ENCODE measurements at regions not wholly inside any gene's neighbourhood (a gene's known extent, or its start where the extent isn't known, plus 50 kb on each side); places are given as distances from the start of the nearest gene placed in this dataset.

GRCh38 chr12:126644236-126645020, 1579.2 kb downstream of the AACS start:
- DNase-seq (ENCODE audit: low spot score), result no peak
- in situ Hi-C loops (cut with MboI; ENCODE audit: low pct_unique_long_range_greater_than_20kb, low sequenced_read_pairs, unreplicated experiment), result no loop called here
- TF ChIP-seq CTCF (IDR thresholded peaks at IDR 0.05; ENCODE audit: extremely low read depth, insufficient read depth, missing control alignments), result no peak

- no peak for DNase-seq (ENCODE audit: low spot score)
- no peak for TF ChIP-seq CTCF (IDR thresholded peaks at IDR 0.05; ENCODE audit: extremely low read depth, insufficient read depth, missing control alignments)
- in situ Hi-C loops (cut with MboI; ENCODE audit: low pct_unique_long_range_greater_than_20kb, low sequenced_read_pairs, unreplicated experiment), result no loop called here
These were observed 1582.8 kb downstream of the AACS start for GRCh38 chr12:126648074-126648473.

- no peak for DNase-seq (ENCODE audit: low spot score)
- in situ Hi-C loops (cut with MboI; ENCODE audit: low pct_unique_long_range_greater_than_20kb, low sequenced_read_pairs, unreplicated experiment), result no loop called here
- no peak for TF ChIP-seq CTCF (IDR thresholded peaks at IDR 0.05; ENCODE audit: extremely low read depth, insufficient read depth, missing control alignments)
These were observed 1585.9 kb downstream of the AACS start for GRCh38 chr12:126651133-126651532.

GRCh38 chr12:126663304-126664094, 1598.3 kb downstream of the AACS start:
- no peak for DNase-seq (ENCODE audit: low spot score)
- peak; percentile 27 for TF ChIP-seq CTCF (IDR thresholded peaks at IDR 0.05; ENCODE audit: extremely low read depth, insufficient read depth, missing control alignments)
- in situ Hi-C loops (cut with MboI; ENCODE audit: low pct_unique_long_range_greater_than_20kb, low sequenced_read_pairs, unreplicated experiment), result no loop called here

GRCh38 chr12:126667339-126667738, 1599.6 kb upstream of the TMEM132C start:
- in situ Hi-C loops (cut with MboI; ENCODE audit: low pct_unique_long_range_greater_than_20kb, low sequenced_read_pairs, unreplicated experiment), result no loop called here
- TF ChIP-seq CTCF (IDR thresholded peaks at IDR 0.05; ENCODE audit: extremely low read depth, insufficient read depth, missing control alignments), result no peak
- DNase-seq (ENCODE audit: low spot score), result no peak

- no peak for DNase-seq (ENCODE audit: low spot score)
- no peak for TF ChIP-seq CTCF (IDR thresholded peaks at IDR 0.05; ENCODE audit: extremely low read depth, insufficient read depth, missing control alignments)
- in situ Hi-C loops (cut with MboI; ENCODE audit: low pct_unique_long_range_greater_than_20kb, low sequenced_read_pairs, unreplicated experiment), result no loop called here
These were observed 1598.4 kb upstream of the TMEM132C start for GRCh38 chr12:126668538-126668937.

All from GM13977 (cell line).